NCI-H1417 (cell line): ENCODE measurements at regions not wholly inside any gene's neighbourhood (a gene's known extent, or its start where the extent isn't known, plus 50 kb on each side); places are given as distances from the start of the nearest gene placed in this dataset.

Source experiments
- DNase-seq, 3 experiments: peaks; one replicate each; lab custom pipeline; 2025; lab: John Stamatoyannopoulos, UW

DNA sequence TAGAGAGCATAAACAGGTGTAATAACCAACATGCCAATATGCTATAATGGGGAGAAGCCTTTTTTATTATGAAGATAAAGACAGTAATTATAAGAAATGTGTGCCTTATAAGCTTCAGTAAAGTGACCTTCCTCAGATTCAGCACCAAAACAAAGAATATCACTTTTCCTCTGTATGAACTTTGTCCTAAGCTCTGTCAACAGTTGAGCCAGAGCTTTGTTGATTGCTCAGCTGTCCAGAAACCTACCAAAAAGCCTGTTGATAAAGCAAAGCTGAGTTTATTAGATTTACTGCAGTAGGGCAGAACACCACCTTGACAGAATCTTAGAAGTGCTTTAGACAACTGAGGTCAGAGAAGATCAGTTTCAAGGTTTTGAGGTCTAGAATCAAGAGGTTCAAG lies 635.3 kb downstream of the EDEM1 start:
- DNase-seq: no peak

- no peak for DNase-seq
Measured at GRCh38 chr3:5826467-5826866, 639.0 kb downstream of the EDEM1 start.

GRCh38 chr3:5828251-5828650 lies 640.7 kb downstream of the EDEM1 start:
- no peak for DNase-seq

DNA sequence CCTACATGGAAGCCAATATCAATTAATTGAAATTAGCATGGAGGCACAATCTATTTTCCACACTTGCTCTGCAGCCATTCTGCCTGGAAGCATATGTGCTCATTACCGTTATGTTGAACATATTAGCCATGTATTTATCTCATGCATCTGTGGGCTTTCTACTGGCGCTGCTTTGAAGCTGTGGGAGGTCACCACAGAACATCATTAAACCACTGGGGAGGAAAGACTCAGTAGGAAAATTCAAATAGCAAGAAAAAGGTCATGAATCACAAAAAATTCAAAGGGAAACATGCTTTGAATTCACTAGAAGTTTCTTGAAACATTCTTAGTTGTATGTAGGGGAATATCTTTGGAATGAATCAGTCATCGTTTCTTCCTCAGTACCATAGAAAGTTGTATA lies 652.5 kb downstream of the EDEM1 start:
- DNase-seq: no peak

- DNase-seq: no peak
Measured at GRCh38 chr3:5841599-5841998, 654.1 kb downstream of the EDEM1 start.

DNA sequence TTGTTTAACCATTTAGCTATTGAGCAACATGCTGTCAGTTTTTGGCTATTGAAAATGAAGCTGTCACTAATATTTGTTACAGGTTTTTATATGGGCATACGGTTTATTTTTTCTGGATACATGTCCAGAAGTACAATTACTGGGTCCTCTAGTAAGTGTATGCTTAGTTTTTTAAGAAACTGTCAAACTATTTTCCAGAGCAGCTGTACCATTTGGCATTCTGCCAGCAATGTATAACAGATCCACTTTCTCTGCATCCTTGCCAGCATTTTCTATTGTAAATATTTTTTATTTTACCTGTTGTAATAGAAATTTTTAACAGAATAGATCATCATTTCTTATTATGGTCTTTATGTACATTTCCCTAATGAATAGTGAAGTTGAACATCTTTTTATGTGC lies 658.8 kb downstream of the EDEM1 start:
- DNase-seq: no peak

- no peak for DNase-seq
Measured at GRCh38 chr3:5861151-5861550, 673.6 kb downstream of the EDEM1 start.

DNA sequence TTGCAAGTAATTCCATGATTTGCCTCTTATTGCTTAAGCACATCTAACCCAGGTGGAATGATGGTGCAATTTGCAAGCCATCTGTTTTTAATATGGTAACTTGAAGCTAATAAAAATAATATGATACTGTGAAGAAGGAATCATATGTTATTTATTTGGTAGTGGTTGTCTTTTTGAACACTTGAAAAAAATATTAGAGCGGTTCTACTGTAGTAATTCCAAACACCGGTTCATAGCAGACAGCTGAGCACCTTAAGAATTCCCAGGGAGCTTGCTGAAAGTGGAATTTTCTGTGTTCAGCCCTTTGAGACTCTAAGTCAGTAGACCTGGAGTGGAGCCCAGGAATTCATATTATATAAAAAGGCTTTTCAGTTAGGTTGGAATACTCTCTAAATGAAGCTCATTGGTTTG lies 687.4 kb downstream of the EDEM1 start:
- no peak for DNase-seq

DNA sequence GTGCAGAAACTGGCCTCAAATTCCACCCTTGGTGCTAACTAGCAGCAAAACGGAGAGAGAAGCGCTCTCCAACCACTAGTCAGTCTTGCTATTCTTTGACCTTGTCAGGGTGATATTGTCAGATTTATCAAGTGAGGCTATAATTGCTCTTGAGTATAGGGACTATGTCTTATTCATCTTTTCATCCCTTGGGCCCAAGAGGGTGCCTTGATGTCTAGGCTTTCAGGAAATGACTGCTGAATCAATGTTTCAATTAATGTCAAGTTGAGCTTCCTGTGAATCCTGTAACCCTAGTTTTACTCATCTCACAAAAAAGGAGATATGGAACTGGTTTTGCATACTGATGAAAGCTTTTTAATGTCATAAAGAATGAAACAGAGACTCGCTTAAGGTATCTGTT lies 701.3 kb downstream of the EDEM1 start:
- DNase-seq: no peak

DNA sequence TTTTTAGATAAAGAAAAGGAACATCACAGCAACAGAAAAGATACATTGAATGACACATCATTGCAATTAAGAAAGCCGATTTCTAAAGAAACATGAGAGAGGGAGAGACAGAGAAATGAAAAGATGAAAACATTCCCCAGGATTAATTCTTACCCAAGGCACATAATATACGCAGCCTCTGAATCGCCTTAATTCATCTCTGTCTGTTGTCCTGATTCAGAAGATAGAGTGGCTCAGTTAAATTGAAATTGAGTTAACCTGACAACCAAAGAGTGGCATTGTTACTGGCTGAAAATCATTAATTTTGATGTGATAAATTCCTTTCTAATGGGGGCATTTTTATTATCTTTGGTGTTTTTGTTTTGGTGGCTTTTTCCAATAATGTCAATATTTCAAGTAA lies 701.9 kb downstream of the EDEM1 start:
- DNase-seq: no peak

- DNase-seq: peak in 1 of 3 experiments; percentile 34
Measured at GRCh38 chr3:5891711-5892110, 704.2 kb downstream of the EDEM1 start.

DNA sequence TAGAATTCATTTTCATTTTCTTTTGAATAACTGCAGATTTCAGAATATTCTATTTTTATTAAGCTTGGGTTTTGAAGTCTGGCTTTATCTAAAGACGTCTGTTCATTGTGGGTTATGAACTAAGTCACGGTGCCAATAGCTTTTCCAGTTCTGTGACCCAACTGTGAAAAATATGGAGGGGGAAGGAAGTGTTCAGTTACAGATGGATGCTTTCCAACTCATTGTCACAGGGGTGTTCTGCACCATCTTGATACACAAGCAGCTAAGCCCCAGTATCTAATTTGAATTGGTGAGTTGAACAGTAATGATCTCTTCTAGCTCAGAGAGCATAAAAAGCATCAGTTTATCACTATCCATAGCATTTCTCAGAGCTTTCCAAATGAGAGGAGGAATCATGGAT lies 710.6 kb downstream of the EDEM1 start:
- DNase-seq: no peak

DNA sequence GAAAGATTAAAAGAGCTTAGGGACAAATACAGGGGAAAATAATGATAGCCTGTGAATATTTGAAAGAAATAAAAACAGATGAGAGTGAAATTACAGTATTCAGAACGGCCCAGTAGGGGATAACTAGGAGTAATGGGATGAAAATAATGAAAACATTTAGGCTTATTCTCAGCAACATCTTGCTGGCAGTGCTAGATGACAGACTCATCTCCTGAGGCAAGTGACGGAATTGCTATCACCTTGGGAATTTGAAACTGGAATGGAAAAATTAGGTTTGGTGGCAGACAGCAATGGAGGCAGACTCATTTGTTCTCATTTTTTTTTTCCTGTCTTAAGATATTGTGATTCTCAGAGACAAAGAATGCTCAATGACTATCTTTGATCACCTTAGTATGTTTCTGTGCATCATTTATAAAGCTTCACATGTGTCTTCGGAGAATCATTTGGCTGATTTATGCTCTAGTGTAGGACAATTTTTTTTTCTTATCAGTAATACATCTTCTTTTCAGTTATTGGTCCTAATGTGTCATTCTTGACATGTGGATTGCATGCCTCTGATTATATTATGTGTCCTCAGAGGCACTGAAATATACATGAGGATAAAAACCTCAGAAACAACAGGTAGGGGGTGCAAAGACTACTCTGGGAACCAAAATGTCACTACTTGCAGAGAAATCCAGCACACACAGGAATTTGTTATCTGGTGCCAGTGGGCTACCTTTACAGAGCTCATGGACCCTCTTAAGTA lies 711.7 kb downstream of the EDEM1 start:
- no peak for DNase-seq

GRCh38 chr3:5917932-5918331 lies 730.4 kb downstream of the EDEM1 start:
- DNase-seq: no peak

DNA sequence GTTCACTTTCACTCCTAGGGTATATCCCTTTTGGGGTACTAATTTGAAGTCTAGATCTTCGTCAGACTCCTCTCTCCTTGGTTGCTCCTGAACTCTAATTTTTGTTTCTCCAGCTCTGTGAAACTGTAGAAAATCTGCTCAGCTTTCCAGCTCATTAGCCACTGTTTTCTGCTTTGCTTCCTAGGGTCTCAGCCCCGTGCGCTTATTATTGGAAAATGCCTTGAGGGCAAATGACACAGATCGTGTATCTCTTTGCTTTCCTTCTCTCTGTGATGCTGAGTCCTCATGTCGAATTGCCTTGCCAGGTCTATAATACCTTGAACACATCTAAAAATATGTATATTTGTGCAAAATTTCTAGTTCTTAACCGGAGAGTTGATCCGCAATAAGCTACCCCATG lies 731.1 kb downstream of the EDEM1 start:
- peak in 1 of 3 experiments; percentile 13 for DNase-seq

DNA sequence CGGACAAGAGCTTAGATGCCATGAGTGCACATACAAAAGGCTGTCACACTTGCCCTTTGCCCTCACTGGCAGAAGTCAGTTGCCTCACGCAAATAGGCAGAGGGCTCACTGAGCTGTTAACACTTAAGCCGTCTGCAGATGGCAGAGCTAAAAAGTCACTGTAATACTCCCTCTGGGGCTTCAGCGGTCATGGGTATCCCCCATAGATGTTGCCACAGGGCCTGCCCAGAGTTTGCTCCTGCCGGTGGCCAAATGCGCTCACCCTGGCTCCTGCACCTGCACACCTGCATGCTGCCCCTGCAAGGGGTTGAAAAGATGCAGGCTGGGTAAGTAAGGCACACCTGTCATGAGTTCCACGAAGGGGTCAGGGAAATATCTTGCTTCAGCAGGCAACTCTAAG lies 741.5 kb downstream of the EDEM1 start:
- no peak for DNase-seq

GRCh38 chr3:5944061-5944460 lies 756.6 kb downstream of the EDEM1 start:
- peak in 1 of 3 experiments; percentile 5 for DNase-seq

DNA sequence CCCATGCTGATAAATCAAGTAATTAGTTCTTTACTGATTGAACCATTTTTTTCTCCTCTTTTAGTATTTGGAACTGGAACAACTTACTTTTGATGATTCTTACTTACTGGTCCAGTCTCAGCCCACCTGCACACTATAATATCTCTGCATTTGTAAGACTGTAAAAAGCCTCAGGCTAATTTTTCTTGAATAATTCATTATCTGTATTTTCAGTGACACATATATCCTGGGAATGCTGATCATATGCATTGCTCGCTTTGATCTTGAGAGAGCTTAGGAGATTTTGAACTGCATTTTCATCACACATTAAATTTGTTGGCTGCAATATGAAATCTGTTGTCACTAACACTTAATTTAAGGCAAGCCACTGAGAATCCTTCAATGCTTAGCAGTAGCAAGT lies 760.6 kb downstream of the EDEM1 start:
- DNase-seq: no peak

- no peak for DNase-seq
Measured at GRCh38 chr3:5951026-5951425, 763.5 kb downstream of the EDEM1 start.

GRCh38 chr3:5972586-5972985 lies 785.1 kb downstream of the EDEM1 start:
- no peak for DNase-seq

DNA sequence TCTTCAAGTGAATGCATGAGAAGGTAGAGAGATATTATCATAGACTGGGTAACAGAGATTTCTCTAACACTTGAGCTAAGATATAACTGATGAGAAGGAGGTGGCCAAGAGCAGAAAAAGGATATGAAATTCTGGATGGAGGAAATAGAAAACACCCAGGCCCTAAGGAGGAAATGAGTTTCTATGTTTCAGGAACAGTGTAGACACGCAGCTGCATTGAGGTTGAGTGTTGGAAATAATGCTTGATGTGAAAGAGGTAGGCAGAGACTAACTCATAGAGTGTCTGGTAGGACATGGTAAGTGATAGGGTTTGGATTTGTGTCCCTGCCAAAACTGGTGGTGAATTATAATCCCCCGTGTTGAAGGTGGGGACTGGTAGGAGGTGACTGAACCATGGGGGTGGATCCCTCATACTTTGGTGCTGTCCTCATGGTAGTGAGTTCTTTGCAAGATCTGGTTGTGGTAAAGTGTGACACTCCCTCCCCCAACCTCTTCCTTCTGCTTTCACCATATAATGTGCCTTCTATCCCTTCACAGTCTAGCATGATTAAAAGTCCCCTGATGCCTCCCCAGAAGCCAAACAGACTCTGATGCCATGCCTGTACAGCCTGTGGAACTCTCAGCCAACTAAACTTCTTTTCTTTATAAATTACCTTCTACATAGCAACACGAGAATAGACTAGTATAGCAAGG lies 787.3 kb downstream of the EDEM1 start:
- DNase-seq: no peak

GRCh38 chr3:5977331-5977730 lies 789.8 kb downstream of the EDEM1 start:
- no peak for DNase-seq

- DNase-seq: no peak
Measured at GRCh38 chr3:5980475-5980874, 793.0 kb downstream of the EDEM1 start.

GRCh38 chr3:5994651-5995050 lies 807.1 kb downstream of the EDEM1 start:
- DNase-seq: no peak
